Inflammatory macrophage (primary cell): ENCODE measurements at regions not wholly inside any gene's neighbourhood (a gene's known extent, or its start where the extent isn't known, plus 50 kb on each side); places are given as distances from the start of the nearest gene placed in this dataset.
"Not testable (repeated sequence)": the region's sequence is repeated elsewhere in the genome, so short reads cannot be mapped to it uniquely, and the experiment has no call there.

Source experiments
- DNase-seq, 2 donors: peaks; one replicate each; pipeline ENCODE4 v3.0.0-alpha.2; 2020 to 2022

DNA sequence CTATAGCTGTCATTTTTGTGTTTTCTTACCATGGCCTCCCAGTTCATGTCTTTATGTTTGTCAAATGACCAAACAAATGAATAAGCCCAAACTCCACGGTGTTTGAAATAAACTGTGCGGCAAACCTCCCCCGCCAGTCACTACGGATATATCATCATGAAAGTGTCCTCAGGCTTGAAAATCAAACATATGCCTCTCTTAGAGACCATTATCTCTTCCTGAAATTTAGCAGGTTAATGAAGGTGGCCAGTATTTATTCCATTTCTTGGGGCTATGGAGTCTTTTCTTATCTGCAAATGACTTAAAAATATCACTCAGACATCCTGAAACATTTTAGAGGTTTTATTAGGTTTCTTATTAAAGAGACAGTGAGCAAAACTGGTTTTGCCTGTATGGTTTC is 610.3 kb upstream of the CDH5 start:
- no peak for DNase-seq

DNA sequence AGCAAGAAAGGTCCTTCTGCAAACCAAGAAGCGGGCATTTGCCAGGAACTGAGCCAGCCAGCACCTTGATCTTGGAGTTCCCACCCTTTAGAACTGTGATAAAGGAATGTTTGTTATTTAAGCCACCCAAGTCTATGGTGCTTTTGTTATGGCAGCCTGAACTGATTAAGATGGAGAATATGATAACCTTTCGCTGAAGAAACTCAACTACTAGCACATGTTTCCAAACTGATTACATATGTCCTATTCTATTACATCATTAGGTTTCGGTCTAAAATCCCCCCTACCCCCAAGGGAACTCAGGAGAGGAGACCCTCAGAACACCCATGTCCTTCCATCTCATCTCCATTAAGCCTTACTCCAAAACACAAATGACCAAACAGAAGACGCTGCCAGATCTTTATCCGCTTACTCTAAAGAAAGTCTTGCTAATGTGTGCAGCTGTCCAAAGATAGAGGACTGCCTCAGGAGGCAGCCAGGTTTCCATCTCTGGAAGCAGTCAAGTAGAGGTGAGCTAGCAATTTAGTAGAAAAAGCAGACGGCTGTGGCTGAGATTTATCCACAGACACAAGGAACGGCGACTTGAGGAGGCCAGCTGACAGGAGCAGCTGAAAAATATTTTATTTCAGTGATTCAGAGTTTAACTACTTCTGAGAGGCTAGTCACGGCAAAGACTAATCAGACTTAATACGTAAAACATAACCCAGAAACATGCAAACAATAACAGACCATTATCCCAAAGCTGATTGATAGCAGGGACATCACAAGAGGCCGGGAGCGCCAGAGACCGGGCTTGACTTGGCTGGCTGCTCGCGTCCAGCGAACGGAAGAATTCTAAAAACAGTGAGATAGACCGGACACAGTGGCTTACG is 611.4 kb upstream of the CDH5 start:
- DNase-seq: no peak

DNA sequence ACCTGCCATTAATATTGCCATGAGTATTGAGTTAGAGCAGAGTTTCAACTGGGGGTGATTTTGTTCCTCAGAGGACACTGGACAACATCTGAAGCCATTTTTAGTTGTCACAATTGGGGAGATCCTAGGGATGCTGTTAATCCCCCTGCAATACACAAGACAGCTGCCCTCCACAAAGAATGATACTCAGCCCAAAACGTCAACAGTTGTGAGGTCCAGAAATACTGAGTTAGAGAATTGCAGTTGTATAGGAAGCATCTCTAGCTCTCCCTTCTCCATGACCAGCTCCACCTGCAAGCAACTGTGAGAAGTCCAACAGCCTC is 614.0 kb upstream of the CDH5 start:
- no peak for DNase-seq

DNA sequence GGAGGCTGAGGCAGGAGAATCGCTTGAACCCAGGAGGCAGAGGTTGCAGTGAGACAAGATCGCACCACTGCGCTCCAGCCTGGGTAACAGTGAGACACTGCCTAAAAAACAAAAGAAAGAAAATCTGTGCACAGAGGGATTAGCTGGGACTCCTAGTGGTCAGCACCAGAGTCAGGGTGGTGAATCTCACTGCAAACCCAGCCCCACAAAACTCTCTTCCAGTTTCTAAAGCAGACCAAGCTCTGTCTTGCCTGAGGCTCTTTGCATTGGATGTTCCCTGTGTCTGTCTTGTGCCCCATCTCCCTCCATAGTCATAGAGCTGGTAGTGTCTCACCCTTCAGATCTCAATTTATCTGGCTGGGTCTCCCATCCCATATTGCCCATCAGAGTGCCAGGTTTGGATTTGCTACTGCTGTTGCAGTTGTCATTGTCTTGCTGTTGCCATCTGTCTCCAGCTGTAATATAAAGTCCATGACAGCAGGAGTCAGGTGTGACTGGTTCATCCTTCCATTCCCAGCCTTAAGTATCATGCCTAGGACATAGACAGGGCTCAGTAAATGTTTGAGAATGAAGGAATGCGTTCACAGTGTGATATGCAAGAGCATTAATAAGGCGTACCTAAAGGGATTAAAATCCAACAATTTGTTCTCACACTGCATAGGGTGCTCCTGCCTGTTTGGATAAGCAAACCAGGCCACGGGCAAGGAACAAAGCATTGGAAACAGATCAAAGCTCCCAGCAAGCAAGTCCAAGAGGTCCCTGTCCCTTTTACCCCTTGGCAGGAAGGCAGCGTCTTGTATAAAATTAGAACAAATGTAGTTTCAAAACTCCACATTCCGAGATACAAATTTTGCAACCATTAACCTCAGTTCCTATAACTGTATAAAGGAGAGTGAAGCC is 614.6 kb upstream of the CDH5 start:
- DNase-seq: no peak

DNA sequence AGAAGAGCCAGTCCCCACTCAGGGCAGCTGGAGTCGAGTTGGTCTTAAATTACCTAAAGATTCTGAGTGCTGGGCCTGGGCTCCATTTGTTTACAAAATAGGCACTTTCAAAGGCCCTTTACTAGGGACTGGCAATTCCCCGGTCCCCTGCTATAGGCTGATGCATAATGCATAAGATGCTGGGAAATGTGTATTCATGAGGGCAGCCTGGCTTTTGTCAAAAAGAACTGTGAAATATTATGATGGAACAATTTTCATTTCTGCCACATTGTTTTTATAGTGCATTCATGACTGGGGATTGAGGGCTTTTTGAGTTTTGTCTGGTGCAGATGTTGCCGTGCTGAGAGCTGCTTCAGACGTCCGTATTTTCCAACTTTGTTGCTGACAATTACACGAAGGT is 617.0 kb upstream of the CDH5 start:
- no peak for DNase-seq

DNA sequence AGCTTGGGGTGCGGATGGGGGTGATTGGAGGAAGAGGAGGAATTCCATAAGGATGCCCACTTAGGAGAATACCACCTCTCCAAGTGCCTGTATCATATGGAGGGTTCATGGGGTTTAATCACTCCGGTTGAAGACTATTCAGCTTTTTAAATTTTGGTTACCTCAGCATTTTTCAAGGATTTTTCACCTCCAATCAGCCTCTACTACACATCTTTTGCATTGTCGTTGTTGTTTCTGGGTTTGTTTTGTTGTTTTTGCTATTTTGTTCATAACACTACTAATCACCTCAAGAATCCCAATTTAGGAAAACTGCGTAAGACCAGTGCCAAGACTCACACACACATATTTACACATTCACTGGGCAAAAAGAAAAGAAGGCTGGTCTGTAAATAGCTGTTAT is 619.5 kb upstream of the CDH5 start:
- DNase-seq: no peak

DNA sequence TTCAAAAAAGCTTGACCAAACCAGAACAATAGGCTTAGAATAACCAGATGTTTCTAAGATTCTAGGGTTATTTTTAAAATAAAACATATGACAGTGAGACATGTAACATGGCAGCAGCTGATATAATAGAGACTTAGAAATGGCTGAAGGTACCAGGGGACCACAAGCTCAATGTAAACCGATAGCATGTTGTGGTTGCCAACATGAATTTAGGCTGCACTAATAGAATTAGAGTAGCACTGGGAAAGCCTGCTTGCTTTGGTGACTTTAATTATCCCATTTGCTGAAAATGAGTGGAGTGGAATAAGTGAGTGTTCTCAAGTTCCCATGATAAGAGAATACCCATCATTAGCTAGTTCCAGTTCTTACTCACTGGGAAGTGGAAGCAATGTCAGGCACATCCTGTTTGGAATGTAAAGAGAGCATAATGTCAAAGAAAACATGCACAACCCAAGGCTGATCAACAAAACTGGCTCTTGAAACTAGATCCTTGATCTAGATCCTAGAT is 621.2 kb upstream of the CDH5 start:
- no peak for DNase-seq

DNA sequence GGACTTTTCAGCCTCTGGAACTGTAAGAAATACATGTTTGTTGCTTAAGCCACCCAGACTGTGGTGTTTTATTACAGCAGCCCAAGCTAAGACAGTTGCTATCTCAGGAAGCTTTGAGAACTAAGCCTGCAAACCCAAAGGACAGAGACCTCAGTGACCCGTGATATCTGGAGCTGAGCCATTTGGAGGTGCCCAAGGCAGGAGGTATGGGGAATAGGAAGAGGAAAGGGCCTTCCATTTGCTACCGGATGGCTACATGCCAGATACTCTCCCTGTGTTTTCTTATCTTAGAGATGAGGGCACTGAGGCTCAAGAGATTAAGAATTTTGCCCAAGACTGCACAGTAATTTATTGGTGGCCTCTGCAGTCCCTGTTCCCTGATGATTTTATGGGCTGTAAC is 622.1 kb upstream of the CDH5 start:
- no peak for DNase-seq

DNA sequence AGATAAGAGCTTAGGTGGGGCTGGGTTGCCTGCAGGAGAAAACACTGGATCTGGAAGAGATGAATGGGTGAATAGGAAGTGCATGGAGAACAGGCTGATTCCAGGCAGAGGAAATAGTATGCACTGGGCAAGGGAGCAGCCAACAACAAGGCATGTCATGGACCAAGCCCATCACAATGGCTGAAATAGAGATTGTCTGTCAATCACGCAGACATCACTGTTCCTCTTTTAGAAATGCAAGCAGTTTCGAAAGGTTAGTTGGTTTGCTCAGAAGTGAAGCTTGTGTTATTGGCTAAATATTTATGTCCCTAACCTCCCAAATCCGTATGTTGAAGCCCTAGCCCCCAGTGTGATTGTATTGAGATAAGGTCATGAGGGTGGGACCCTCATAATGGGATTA is 621.7 kb upstream of the CDH11 start:
- peak in 1 of 2 donors; percentile 18 for DNase-seq

DNA sequence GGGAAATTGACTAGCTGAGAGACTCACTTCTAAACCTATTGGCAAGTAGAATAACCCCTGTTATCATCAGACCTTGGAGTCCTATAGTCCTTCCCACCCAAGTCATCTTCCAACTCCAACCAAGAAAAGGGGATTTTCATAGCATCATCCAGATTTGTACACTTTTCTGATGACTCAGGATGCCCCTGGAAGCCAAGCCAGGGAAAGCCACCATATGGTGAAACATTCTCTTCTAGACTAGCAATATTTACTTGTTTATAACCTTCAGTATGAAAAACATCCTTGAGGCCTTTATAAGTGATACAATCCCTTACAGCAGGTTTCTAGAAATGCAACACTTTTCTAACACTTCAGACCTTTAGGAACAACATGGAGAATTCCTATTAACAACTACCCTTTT is 618.8 kb upstream of the CDH11 start:
- DNase-seq: no peak

DNA sequence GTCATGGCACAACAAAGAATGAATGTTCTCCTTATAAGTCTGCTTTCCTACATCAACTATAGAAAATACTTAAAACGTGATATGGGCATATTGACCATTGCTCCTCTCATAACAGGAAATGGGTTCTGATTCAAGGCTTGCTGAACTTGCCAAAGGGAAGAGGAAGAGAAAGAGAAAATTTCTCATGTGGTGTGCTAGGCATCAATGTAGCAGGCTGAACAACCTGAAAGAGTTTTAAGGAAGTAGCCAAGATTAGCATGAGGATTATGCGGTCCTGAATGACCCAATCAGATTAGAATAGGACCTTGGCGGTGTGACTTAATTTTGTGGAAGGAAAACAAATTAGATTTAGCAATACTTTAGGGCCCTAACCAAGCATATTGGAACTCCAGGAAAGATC is 617.7 kb upstream of the CDH11 start:
- peak; percentile 21 to 69 for DNase-seq

DNA sequence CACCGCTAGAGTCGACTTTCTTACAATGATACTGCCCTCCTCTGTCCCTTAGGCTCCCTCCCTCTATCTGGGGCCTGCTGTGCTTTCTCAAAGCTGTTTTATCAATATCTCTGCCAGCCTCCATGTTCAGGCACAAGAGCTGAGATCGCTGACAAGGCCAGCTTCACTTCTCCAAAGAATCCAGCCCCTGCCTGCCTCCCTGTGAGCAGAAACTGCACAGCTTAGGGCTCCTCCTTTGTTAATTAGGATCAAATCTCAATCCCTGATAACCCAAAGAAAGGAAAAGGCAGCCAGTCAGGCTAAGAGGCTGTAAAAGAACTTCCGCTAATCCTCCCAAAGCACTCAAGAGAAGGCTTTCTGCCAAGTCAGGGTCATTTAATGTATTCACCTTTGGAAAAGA is 616.0 kb upstream of the CDH11 start:
- DNase-seq: no peak

DNA sequence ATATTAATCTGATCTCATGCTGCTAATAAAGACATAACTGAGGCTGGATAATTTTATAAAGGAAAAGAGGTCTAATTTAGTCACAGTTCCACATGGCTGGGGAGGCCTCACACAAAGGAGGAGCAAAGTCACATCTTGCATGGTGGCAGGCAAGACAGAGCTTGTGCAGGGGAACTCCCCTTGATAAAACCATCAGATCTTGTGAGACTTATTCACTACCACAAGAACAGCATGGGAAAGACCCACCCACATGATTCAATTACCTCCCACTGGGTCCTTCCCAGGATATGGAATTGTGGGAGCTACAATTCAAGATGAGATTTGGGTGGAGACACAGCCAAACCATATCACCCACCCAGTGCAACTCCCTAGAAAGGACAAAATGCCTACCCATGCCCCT is 613.8 kb upstream of the CDH11 start:
- DNase-seq: not testable (repeated sequence)

DNA sequence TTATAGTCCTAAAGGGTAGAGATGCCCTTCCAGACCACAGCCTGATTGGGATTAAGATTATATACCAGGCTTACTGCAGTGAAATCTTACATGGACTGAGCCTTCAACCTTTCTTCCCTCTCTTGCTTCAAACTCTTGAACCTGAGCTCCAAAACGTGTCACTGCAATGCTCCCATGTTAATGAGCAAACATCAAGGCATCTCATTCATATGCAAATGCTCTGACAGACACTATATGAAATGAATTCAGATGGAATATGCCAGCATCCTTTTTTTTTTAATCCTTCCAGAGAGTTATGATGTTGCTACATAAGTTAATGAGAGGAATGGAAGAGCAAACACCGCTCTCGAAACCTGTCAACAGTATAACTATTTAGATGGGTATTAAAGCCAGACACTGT is 611.9 kb upstream of the CDH11 start:
- no peak for DNase-seq

DNA sequence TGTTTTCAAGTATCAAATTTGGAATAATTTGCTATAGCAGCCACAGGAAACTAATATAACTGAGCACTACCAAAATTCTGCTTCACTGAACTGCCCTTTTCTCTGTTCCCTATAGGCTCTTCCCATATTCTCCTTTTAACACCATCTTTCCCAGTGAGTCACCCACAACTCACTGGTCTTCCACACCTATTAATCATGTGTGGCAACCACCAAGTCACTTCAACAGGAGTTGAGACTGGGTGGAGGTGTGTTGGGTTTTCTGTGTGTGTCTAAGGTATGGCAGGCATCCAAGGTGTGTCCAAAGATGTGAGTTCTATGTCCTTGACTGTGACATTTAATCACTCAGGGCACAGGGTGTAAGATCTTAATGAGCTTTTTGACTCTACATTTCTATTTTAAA is 610.0 kb upstream of the CDH11 start:
- no peak for DNase-seq

DNA sequence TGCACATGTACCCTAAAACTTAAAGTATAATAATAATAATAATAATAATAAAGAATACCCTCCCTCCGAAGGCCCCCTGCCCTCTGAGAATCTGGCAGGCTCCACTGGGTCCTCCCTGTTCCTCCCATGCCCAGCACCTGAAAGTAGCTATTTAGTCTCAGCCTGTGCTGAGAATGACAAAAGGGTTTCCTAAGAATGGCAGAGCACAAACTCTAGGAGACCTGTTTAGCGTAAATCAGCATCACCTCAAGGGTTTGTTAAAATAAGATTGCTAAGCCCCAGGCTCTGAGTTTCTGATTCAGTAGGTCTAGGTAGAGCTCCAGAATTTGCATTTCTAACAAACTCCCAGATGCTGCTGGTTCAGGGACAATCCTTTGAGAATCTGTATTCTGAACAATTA is 606.8 kb upstream of the CDH11 start:
- no peak for DNase-seq

DNA sequence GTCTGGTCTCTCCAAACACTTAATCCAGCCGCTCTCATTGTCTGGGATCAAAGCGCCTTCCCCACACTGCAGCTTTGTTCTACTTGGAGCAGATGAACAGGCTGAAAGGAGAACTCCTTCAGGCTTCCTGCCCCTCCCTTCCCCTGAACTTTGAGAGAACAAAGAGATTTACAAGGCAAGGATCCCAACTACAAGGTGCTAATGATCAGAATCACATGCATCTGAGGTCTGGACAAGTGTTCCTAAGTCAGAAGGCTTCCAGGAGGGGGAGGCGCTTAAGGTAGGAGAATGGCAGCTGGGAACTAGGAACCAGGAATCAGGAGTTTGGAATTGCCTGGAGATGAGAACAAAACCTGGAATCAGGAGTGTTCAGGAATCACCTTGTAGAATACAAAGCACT is 606.3 kb upstream of the CDH11 start:
- DNase-seq: no peak

DNA sequence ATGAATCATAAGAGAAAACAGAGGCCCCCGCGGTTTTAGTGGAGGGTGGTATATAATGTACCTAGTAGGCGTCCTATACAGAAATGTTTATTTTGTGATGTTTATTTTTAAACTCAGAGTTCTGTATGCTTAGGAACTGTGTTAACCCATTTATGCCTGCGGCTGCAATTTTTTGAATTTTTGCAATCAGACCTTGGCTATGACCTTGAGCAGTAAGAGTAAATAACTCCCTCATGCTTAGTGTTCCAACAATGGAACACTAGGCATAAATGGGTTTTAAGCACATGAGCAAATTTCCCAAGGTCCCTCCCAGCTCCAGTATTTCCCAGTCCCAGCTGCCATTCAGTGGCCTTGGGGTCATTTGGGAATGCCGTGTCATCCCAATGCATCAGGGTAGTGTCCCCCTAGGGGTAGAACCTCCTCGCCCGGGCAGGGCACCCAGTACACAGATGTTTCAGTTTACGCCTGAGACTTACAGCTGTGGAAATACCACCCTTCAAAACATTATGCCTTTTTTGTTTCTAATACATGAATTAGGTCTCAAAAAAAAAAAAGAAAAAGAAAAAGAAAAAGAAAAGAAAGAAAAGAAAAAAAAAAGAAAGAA is 605.8 kb upstream of the CDH11 start:
- DNase-seq: no peak

DNA sequence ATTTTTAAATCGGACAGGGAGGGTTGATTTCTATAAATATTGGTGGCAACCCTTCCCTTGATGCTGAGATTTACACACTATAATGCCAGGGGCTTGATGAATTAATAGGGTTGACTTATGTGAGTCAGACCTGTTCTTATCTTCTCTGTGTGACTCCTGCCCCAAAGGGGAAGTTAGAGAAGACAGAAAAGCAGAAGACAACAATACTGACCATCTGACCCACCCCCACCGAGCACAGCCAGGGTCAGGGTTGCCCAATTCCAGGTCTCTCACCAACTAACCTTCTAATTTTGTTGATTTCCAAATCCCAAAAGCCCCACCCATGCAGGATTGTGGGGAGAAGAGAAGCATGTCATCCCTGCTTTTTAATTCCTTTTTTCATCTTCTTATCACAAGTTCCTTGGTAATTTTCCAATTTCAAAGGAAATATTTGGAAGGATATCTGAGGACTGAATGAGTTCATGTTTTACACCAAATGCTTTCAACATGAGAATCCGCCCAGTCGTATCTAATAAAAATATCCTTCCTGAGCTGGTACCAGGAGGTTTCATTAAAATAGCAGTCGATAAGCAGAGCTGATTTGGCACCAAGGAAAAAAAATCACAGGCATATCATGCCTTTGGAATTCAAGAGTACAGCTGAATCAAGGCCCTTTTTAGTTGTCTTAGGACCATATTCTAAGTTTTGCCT is 603.4 kb upstream of the CDH11 start:
- DNase-seq: peak; percentile 56 to 60

DNA sequence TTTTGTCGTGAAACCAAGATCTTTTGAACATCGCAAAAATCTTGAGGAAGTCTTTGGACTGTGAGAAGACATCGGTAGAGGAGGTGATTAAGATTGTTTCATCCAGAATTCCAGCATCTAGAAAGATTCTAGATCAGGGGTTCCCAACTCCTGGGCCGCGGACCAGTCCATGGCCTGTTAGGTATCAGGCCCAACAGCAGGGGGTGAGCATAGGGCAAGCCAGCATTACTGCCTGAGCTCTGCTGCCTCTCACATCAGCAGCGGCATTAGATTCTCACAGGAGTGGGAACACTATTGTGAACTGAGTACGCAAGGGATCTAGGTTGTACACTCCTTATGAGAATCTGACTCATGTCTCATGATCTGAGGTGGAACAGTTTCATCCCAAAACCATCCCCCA is 600.6 kb upstream of the CDH11 start:
- DNase-seq: no peak

DNA sequence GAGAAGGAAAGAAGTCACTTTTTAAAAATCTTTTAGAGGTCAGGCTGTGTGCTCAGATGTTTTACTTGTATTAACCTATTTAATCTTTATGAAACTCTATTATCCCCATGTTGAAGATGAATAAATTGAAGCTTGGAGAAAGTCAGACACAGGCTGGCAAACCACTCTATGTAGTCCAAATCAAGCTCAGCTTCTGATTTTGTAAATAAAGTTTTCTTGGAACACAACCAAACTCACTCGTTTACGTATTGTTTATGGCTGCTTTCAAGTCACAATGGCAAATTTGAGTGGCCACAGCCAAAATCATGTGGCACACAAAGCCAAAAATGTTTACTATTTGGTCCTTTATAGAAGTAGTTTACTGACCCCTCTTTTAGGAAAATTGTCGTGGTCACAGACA is 596.0 kb upstream of the CDH11 start:
- DNase-seq: no peak

DNA sequence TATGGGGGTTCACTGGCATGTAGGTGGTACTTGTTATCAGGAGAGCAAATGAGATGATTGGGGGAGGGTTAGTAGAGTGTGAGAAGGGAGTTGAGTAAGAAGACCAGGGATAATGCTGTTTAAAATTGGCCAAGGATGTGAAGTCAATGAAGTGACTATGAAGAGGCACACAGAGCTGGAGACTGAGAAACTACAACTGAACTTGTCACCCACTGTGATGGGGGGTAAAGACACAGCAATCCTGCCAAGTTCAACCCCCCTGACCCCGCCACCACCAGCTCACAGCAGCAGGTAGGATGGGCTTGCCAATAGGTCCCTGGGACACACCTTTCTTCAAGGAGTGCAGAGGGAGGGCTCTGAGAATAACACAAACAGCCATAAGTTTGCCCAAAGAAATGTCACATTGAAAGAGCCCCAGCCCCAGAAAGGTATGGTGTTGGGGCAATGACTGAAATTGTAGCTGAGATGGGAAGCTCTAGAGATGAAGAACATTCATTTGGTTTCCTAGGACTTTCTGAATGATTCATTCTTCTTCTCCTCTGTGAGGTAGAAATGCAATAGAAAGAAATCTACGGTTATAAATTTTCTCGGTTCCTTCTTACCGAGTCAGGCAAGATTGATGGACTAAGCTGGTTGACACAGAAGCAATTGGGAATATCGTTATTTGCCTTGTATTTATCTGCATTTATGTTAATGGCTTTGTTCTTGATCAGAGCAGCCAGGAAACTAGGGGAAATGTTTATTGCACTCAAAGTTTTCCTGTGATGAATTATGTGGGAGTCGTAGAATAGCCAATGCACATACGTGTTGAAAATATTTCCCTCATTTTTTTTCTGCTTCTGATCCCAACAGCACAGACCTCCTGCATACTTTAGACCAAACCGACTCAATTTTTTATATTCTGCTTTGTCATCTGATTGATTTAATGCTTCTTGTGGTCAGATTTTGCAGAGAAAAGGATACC is 595.2 kb upstream of the CDH11 start:
- DNase-seq: no peak
